Femur (tissue), 1 donor: ENCODE measurements at regions not wholly inside any gene's neighbourhood (a gene's known extent, or its start where the extent isn't known, plus 50 kb on each side); places are given as distances from the start of the nearest gene placed in this dataset.
"Not testable (repeated sequence)": the region's sequence is repeated elsewhere in the genome, so short reads cannot be mapped to it uniquely, and the experiment has no call there.

ENCODE experiments used
- DNase-seq: peaks from one replicate; pipeline ENCODE4 v3.0.0-alpha.2; 2017

DNA sequence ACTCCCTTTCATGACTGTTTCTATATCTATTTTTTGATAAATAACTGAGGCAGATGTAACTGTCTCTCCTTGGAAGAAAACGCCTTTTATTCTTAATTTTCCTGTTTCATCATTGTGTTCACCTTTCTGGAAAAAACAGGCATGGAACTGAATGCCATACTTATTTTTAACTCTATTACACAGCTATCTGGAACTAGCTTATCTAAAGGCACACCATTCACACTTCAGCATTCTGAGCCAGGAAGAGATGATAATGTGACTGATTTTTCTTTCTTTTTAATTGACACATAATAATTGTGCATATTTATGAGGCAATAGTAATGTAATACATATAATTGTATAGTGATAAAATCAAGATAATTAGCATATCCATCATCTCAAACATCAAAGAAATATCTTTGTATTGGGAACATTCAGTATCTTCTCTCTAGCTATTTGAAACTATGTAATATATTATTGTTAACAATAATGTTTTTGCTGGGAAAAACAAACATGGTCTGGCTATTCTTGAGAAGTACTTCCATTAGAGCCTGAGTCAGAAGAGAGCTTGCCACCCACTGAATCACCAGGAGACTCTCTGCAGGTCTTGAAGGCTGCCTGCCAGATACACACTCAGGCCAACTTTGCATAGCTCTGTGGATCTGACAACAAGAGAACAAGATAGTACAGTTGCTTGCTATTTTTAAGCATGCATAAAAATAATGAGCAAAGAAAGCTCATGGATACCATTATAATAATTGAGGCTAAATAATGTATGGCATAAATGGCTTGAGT, 501.0 kb upstream of the EDIL3 start:
- DNase-seq = peak; percentile 19

DNA sequence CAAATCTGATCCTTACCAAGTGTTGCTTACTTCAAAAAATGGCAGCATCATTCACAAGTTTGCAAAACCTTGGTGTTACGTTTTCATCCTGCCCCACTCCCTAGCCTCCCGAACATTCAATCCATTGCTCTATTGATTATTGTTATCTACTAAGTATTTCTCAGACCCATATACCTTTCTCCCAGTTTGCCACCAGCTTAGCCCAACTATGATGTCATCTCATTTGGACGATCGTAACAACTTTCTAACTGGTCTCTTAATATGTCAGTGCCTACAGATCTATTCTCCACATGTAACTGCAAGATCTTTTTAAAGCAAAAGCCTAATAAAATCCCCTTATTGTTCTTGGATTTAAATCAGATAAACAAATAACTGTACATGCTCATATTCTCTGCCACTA, 497.1 kb upstream of the EDIL3 start:
- DNase-seq = no peak

DNA sequence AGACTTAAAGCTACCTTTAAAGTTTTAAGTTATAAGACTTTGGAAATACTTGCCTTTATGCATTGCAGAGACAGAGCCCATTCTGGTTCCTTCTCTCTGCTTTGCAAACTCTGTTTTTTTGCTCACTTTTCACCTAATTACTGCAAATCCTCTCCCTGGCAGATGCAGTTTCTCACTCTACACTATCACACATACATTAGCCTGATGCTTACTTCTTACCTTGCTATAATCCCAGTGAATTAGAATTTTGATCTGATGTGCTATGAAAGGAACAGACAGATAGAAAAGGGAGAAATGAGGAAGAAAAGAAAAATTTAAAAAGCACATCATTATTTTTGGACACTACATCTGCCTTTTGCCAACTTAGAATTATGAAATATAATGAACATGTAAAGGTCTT, 489.5 kb upstream of the EDIL3 start:
- no peak for DNase-seq

DNA sequence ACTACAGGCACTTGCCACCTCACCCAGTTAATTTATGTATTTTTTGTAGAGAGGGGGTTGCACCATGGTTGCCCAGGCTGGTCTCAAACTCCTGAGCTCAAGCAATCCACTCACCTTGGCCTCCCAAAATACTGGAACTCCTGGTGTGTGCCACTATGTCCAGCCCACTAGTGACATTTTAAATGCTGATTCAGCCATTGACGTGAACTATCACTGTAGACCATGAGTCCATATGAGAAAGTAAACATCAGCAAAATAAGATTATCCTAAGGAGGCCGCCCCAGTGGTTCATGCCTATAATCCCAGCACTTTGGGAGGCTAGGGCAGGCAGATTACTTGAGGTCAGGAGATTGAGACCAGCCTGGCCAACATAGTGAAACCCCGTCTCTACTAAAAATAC, 488.1 kb upstream of the EDIL3 start:
- DNase-seq = no peak

DNA sequence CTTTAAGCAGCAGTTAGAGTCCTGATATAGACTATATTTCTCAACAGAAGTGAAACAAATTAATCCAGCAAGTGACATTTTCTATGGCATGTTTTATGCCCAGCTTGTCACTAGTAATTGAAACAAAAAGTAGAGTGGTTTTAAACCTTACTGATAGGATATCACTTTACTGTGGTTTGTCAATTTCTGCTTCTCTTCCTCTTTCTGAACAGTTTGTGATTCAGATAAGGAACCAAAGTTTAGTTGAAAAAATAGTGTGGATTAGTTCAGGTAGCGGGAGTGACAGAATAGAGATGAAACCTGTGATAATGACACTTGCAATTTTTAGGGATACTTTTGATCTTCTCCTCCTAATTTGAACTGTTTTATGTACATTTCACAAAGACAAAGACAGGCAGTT, 485.7 kb upstream of the EDIL3 start:
- no peak for DNase-seq

DNA sequence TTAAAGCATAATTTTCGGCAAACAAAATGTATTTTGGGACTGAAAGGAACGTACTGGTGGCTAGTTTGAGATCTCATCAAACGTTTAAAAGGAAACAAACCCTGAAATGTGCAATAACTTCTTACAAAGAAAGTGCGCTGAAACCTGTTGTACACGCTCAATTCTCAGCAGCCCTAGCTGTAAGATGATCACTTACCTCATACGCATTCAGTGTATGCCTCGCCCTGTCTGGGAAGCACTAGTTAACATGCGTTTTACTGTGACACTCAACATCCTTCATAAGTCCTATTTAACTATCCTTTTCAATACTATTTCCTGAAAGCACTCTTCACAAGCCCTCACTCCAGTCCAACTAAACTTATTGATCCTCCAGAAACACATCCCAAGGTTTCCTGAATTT, 485.0 kb upstream of the EDIL3 start:
- no peak for DNase-seq

DNA sequence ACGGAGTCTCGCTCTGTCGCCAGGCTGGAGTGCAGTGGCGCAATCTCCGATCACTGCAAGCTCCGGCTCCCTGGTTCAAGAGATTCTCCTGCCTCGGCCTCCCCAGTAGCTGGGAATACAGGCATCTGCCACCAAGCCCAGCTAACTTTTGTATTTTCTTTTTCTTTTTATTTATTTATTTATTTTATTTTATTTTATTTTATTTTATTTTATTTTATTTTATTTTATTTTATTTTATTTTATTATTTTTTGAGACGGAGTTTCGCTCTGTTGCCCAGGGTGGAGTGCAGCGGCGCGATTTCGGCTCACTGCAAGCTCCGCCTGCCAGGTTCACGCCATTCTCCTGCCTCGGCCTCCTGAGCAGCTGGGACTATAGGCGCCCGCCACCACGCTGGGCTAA, 479.3 kb upstream of the EDIL3 start:
- DNase-seq = not testable (repeated sequence)

DNA sequence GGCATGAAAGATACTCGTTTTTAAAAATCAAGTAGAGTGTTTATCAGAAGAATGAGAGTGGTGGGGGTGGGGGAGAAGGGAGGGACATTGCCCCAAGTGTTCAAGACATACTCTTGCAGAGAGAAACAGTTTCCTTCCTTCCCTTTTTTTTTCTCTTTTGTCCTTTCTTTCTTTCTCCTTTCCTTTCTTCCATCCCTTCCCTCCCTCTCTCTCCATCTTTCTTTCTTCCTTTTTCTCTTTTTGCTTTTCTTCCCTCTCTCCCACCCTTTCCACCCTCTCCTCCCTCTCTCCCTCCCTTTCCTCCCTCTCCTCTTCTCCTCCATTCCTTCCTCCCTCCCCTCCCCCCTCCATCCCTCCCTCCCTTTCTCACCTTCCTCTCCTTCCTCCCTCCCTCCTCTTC, 478.3 kb upstream of the EDIL3 start:
- no peak for DNase-seq

DNA sequence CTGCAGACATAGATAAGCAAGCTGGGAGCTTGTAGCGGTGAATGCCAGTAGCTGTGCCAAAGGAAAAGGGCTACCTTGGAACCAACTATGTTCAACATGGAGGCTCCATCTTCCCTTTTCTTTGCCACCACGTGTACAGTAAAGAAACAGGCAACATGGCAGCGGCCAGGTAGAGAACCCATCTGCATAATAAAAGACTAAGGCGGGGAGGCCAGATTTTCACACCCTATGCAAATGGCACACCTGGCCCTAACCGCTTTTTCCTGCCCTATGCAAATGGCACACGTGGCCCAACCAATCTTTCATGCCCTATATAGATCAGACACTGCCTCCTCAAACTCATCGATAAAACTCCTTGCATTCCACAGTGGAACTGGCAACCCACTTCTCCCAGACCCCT, 477.5 kb upstream of the EDIL3 start:
- no peak for DNase-seq

DNA sequence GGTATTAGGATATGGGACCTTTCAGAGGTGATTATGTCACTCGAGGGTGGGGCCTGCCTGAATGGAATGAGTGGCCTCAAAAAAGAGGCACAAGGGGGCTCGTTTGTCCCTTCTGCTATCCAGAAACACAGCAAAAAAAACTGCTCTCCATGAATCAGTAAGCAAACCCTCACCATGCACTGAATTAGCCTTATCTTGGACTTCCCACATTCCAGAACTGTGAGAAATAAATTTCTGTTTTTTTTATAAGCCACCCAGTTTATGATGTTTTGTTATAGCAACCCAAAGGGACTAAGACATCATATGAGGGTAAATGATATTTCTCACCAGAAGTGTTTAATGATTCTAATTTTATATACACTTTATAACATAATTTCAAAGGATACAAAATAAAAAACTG, 476.6 kb upstream of the EDIL3 start:
- DNase-seq = no peak

DNA sequence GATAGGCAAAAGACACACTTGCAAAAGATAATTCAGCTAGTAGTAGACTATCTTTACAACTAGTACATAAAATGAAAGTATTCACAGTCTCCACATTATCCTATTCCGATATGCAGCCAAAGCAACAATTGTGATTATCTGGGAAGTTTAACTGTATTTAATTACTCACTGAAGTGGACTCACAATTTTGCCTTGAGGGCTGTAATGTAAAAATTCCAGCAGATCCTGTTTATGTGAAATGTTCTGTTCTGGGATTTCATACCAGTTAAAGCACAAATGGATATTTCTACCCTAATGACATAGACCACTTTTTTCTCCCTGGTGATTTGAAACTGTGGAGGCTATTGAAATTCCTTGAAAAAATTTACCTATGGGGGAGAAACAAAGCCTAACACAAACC, 474.4 kb upstream of the EDIL3 start:
- no peak for DNase-seq

DNA sequence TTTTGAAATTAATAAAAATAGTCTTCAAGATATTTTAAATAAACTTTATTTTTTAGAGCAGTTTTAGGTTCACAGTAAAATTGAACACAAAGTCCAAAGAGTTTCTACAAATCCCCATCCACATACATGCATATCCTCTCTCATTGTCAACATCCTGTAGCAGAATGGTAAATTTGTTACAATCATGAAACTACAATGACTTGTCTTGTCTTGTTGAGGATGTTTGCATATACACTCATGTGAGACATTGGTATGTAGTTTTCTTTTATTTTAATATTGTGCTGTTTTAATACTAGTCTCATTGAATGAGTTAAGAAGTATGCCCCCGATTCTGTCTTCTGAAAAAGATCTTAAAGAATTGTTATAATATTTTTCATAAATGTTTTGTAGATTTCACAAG, 447.0 kb upstream of the EDIL3 start:
- no peak for DNase-seq

DNA sequence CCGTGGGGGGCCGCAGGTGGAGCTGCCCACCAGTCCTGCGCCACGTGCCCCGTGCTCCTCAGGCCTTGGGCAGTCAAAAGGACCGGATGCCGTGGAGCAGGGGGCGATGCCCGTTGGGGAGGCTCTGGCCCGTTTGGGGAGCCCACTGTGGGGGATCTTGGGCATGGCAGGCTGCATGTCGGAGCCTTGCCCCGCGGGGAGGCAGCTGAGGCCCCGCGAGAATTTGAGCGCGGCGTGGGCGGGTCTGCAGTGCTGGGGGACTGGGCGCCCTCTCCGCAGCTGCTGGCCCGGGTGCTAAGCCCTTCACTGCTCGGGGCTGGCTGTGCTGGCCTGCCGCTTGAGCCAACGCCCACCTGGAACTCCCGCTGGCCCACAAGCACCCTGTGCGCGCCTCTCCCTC, 445.6 kb upstream of the EDIL3 start:
- no peak for DNase-seq

DNA sequence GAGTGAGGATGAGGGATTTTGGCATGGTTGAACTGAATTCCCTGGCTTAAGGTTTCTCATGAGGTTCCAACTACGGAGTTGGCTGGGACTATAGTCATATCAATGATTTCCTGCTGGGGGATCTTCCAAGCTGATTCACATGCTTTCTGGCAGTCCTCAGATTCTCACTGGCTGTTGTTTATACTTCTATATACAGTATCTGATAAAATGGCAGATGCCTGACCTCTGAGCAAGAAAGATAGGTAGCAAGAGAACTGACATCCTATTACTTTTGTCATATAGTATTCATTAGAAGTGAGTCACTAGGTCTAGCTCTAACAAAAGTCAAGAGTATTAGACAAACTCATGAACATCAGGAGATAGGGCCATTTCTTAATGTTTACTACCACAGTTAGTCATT, 440.9 kb upstream of the EDIL3 start:
- no peak for DNase-seq

DNA sequence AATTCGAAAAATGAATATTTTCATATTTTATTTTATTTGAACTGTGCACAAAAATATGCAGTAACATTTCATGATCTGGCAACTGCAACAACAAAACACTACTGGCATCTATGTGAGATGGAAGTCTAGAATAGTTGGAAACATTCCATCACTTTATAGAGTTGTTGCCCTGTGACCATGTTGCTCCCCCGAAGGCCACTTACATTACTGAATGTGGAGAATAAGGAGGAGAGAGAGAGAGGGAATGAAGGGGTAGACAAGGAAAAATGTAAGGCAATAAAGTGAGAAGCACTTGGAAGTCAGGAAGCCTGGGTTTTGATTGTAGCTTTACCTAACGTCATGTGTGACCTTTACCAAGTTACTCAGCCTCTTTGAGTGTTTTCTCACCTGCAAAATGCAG, 437.2 kb upstream of the EDIL3 start:
- DNase-seq = no peak

DNA sequence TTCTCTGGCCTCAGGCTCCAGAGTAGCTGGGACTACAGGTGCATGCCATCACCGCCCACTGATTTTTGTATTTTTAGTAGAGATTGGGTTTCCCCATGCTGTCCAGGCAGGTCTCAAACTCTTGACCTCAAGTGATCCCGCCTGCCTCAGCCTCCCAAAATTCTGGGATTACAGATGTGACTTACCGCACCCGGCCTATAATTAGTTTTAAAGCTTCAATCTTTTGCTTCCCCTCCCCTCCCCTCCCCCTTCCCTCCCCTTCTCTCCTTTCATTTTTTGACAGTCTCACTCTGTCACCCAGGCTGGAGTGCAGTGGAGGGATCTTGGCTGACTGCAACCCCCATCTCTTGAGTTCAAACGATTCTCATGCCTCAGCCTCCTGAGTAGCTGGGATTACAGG, 433.3 kb upstream of the EDIL3 start:
- DNase-seq = no peak

DNA sequence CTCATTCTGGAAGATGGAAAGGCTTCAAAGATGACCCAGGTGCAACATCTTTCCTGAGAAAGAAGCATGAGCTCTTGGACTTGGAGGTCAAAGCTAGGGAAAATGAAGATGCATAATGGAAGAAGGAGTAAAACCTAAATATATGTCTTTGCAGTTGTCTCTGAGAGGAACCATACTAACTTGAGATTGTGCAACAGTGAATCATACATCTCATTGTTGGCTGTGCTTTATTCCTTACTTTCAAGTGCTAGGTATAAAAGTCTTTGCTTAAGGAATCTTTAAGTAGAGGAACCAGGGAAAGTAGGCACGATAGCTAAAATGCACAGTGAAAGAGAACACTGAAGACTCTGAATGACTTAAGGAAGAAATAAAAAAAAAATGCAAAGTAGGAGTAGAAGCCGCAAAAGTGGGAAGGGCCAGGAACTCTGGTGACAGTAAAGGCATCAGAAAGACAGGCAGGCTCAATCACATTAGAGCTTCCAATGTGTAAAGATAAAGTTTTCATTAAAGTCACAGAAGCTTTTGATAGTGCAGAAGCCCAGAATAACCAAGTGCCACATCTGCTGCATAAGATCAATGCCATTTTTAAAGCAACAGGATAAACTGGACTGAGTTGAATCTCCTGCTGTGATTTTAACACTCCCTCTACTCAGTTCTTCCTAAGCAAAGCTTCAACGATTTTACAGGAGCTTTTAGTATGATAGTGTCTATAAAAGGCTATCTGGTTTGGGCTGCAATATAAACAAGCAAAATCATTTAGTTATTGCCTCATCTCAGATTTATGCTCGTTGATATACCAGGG, 432.3 kb upstream of the EDIL3 start:
- no peak for DNase-seq

DNA sequence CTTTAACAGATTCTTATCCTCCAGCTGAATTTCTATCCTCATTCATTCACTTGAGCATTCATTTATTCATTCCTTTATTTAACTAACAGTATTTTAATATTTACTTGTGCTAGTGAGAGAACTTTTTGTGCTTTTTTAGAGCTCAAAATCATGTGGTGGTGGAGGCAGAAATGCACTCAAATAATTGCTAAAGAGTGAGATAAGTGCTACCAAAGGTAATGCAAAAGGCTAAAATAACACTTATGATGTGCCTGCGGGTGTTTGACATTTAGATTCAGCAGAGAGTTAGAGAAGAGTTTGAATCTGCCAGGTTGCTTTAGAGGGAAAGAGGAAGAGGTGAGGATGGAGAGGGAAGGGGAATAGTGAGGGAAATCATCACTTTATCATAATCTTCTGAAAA, 431.5 kb upstream of the EDIL3 start:
- DNase-seq = no peak

DNA sequence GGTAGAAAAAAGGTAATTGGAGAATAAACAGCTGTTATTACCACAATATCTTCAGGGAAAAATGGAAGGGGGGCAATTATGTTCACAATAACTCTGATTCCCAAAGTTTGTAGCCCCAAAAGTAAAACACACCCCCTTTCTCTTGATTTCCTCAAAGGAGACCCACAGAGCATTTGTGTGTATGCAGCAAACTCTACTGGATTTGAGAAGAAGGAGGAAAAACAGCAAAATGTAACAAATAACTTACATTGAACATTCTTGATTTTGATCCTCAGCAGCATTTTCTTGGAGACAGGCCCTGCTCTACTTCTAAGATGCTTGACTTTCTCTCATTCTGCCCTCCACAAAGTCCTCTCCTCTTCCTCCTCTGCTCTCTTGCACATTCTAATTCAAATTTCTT, 420.8 kb upstream of the EDIL3 start:
- DNase-seq = no peak

DNA sequence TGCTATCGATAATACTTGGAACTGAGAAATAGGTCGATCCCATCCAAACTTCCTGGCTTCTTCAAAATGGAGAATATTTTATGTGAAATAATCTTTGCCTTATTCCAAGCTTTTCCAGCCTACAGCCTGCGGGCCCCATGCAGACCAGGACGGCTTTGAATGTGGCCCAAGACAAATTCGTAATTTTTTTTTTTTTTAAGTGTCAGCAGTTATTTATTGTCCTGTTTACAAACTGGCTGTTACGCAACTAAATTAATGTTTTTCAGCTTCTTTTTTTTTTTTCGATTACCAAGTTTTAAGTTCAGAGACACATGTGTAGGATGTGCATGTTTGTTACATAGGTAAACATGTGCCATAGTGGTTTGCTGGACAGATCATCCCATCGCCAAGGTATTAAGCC, 411.7 kb upstream of the EDIL3 start:
- DNase-seq = no peak

DNA sequence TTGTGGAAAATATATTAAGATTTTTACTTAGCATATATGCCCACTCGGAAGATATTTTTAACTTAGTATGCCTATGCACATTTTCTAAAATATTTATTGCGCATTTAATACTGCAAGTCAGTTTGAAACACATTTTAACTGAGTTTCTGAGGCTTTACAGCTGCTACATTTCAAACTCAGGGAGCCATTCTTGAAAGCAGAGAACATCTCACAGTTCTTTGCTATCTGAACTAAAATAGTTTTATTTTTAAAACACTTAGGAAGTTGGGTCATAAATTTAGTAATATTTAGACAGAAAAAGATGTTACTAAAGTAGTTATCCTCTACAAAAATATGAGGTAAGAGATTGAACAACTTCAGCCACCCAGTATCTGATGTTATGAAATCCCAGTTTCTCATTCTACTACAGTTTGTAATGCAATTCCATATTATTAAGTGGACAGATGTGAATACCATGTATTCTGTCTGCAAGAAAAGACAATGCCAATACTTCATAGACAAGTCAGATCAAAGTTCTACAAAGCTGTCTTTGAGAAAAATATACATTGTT, 409.9 kb upstream of the EDIL3 start:
- DNase-seq = no peak

DNA sequence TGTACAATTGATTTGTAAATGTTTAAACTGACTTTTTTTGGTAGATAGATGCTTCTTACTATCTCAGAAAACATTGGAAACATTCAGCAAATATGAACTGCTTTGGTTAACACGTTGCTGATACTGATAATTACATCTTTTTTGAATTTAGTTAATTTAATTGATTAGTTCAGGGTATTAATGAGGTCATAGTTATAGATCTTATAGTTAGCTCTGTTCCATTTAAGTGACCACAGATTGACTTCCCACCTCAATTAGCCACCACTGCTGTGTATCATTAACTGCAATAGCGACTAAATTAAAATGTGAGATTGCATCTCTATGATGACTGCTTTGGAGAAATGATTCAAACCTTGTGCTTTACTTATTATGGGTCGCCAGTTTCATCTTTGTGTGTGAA, 407.1 kb upstream of the EDIL3 start:
- DNase-seq = no peak

DNA sequence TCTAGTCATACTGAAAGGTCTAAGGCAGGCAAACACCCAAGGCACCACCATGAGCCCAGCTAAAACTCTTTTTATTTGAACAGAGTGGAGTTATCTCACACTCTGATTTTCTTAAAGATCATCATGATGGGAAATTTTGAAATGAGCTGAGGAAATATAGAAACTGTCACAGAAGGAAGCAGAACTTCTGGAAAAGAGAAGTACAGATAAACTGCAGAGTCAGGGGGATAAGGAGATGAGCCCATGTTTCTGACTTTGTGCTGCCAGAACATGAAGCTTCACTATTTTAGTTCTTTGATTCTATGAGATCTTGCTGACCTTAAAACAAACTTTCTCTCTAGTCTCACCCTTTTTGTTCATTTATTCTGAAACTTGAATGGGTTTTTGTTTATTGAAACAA, 406.5 kb upstream of the EDIL3 start:
- DNase-seq = no peak

DNA sequence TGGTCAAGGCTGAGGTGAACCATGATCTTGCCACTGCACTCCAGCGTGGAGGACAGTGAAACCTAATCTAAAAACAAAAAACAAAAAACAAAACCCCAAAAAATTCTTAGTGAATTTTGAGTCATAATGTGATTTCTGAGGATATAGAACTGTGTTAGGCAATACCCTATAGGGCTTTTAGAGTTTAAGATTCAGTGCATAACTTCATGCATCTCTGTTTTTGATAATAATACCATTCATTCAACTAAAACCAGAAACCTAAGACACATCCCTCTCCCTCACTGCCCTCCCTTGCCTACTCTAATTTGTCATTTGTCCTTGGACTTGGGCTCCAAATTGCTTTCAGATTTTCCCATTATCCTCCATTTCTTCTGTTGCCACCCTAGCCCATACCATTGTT, 405.7 kb upstream of the EDIL3 start:
- DNase-seq = no peak
